Nephron progenitor cell (in vitro differentiated cells): ENCODE measurements at regions not wholly inside any gene's neighbourhood (a gene's known extent, or its start where the extent isn't known, plus 50 kb on each side); places are given as distances from the start of the nearest gene placed in this dataset.
"Not testable (repeated sequence)": the region's sequence is repeated elsewhere in the genome, so short reads cannot be mapped to it uniquely, and the experiment has no call there.

Source experiments
- DNase-seq: peaks from one replicate; pipeline ENCODE4 v3.0.0; 2021
- H3K27ac Mint-ChIP-seq: 2 replicates; pipeline ENCODE4 v1.8.0; 2021; ENCODE audit warnings: mild to moderate bottlenecking, moderate library complexity, mixed read lengths
- H3K27me3 Mint-ChIP-seq: 2 replicates; pipeline ENCODE4 v1.8.0; 2021; ENCODE audit warnings: mild to moderate bottlenecking, low read depth, mixed read lengths; ENCODE audit not compliant: poor library complexity
- H3K36me3 Mint-ChIP-seq: 2 replicates; pipeline ENCODE4 v1.8.0; 2021; ENCODE audit warnings: low read depth, mixed read lengths
- H3K4me1 Mint-ChIP-seq: 2 replicates; pipeline ENCODE4 v1.8.0; 2021; ENCODE audit warnings: mixed read lengths
- H3K4me3 Mint-ChIP-seq: 2 replicates; pipeline ENCODE4 v1.8.0; 2021; ENCODE audit warnings: mild to moderate bottlenecking, moderate library complexity, mixed read lengths
- H3K9me3 Mint-ChIP-seq: 2 replicates; pipeline ENCODE4 v1.8.0; 2021; ENCODE audit warnings: mild to moderate bottlenecking, moderate library complexity, mixed read lengths
- CTCF ChIP-seq: fragments of 200-600 bp; sonication (generic); IDR thresholded peaks from 2 replicates; pipeline ENCODE4 v1.5.0; 2021; ENCODE audit warnings: antibody characterized with exemption

GRCh38 chr5:15116996-15117395 lies 245.4 kb upstream of the ANKH start:
- H3K27me3 Mint-ChIP-seq = peaks cover 3% of the 10 kb centered on the region
- H3K4me1 Mint-ChIP-seq = peaks cover 13% of the 10 kb centered on the region
- no peak for DNase-seq
- H3K4me3 Mint-ChIP-seq = no peak overlapping the region
- H3K36me3 Mint-ChIP-seq = no peaks in the 10 kb centered on the region
- H3K27ac Mint-ChIP-seq = peak overlapping the region; percentile 47
- no peak for TF ChIP-seq CTCF
- H3K9me3 Mint-ChIP-seq = peaks cover 13% of the 10 kb centered on the region

DNA sequence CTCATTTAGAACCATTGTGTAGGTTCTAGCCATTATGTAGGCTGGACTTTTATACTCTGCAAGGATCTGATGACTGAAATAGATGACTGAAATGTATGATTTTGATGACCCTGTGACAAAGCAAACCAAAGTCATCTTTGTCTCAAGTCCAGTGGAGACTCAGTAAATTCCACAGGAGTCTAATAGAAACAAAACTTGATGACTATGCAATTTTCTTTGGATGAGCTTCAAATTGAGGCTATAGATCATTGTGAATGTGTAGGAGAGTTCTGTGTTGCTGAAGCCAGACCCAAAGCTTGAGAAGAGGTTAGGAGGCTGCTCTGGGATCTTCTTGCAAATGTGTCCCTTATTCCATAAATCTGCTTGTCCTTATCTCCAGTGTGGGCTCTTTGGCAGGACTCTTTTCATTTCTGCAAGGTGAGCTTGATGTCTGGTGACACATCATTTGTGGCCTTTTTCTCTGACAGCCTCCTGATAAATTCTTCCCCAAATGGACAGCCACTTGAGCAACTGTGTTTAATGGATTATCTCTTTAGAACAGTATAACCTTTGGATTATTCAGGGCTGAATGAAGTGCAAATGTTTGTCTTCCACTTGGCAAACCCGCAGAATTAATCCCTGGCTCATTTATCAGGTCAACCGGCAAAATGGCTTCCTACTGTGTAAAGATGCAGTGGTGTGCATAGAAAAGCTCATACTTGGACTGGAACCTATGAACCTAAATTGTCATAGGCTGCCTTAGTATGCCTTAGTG lies 235.1 kb upstream of the ANKH start:
- no peak overlapping the region for H3K27ac Mint-ChIP-seq
- DNase-seq = no peak
- H3K27me3 Mint-ChIP-seq = peaks cover 3% of the 10 kb centered on the region
- H3K4me3 Mint-ChIP-seq = no peak overlapping the region
- no peaks in the 10 kb centered on the region for H3K9me3 Mint-ChIP-seq
- H3K4me1 Mint-ChIP-seq = peaks cover 8% of the 10 kb centered on the region
- no peaks in the 10 kb centered on the region for H3K36me3 Mint-ChIP-seq
- no peak for TF ChIP-seq CTCF

DNA sequence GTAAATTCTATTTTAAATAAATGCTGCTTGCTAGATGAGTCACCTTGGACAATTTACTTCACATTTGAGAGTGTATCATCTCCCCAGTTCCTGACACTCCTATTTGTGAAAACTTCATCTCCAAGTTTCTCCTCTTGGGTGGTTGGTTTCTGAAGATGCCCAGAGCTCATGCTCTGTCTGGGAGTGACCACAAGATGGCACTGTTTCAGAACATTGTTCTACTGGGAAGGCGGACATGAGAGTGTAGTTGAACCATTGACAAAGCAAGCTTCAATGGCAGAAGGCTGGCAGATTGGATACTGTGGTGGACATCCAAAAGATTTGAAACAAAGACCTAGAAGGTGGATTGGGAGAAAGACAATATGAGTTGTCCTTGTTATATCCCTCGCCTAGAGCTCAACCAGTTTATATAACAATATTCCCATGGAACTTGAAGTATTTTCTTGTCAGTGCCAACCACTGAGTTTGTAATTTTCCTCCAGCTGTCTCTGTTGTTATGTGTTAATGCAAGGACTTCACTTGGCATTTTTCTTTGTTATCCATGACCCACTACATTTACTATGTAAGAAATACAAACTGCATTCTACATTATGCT lies 234.3 kb upstream of the ANKH start:
- Mint-ChIP-seq H3K9me3 (peaks cover under 1% of the 10 kb centered on the region), H3K27ac (no peak overlapping the region), H3K4me3 (no peak overlapping the region), H3K27me3 (peaks cover 3% of the 10 kb centered on the region), H3K36me3 (no peaks in the 10 kb centered on the region), H3K4me1 (peaks cover 8% of the 10 kb centered on the region)
- peak; percentile 61 for DNase-seq
- TF ChIP-seq CTCF = peak; percentile 76

DNA sequence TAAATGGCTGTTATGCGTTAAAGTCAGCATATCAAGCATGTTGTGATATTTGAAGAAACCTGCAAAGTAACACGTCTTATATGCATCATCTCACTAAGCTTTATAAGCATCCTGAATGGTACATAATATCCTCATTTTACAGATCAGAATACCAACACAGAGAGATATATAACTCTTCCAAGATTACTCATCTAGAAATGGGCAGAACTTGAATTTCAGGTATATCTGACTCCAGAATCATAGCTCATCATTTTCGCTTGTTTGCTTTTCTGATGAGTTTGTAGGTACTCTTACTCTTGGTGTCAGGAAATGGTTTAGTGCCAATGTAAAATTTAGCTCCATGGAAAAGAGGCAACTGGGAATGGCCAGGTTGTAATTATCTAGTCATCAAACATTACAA lies 232.3 kb upstream of the ANKH start:
- no peak overlapping the region for H3K4me3 Mint-ChIP-seq

DNA sequence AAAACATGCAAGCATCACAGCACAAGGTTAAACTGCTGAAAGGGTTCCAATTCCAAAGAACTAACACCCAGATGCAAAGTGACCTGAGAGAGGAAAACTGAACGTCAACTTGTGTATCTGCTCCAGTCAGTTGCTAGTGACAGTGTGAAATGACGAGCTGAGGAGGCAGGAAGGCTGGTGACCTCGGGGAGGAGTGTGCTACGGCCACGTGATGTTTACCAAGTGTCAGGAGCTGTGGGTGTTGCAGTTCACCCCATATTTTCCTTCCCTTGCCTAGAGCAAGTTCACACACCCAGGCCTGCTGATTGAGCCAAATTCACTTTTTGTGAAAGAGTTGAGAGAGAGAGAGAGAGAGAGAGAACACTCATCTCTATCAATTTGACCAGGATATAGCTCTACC lies 231.6 kb upstream of the ANKH start:
- Mint-ChIP-seq H3K4me1 (no peaks in the 10 kb centered on the region), H3K9me3 (peaks cover 11% of the 10 kb centered on the region), H3K4me3 (no peak overlapping the region), H3K36me3 (no peaks in the 10 kb centered on the region), H3K27me3 (peaks cover 3% of the 10 kb centered on the region), H3K27ac (no peak overlapping the region)
- no peak for TF ChIP-seq CTCF
- DNase-seq = no peak

More for the DNA sequence above, 232.3 kb upstream of the ANKH start:
- no peaks in the 10 kb centered on the region for H3K4me1 Mint-ChIP-seq
- H3K36me3 Mint-ChIP-seq = no peaks in the 10 kb centered on the region
- H3K27me3 Mint-ChIP-seq = peaks cover 3% of the 10 kb centered on the region
- no peak for DNase-seq
- H3K9me3 Mint-ChIP-seq = peaks cover 11% of the 10 kb centered on the region
- no peak for TF ChIP-seq CTCF
- no peak overlapping the region for H3K27ac Mint-ChIP-seq

- DNase-seq = no peak
- Mint-ChIP-seq H3K9me3 (peaks cover 20% of the 10 kb centered on the region), H3K4me3 (no peak overlapping the region), H3K27me3 (no peaks in the 10 kb centered on the region), H3K4me1 (no peaks in the 10 kb centered on the region), H3K27ac (no peak overlapping the region), H3K36me3 (no peaks in the 10 kb centered on the region)
- no peak for TF ChIP-seq CTCF
Measured at GRCh38 chr5:15097552-15097951, 226.0 kb upstream of the ANKH start.

- H3K27ac Mint-ChIP-seq, H3K4me3 Mint-ChIP-seq, DNase-seq: not testable (repeated sequence)
Measured at GRCh38 chr5:15096686-15097085, 225.1 kb upstream of the ANKH start.

More at GRCh38 chr5:15096686-15097085, 225.1 kb upstream of the ANKH start:
- not testable (repeated sequence) for H3K27me3 Mint-ChIP-seq, H3K4me1 Mint-ChIP-seq, H3K36me3 Mint-ChIP-seq
- peaks cover 20% of the 10 kb centered on the region for H3K9me3 Mint-ChIP-seq
